ENCODE measurements at regions not wholly inside any gene's neighbourhood (a gene's known extent, or its start where the extent isn't known, plus 50 kb on each side); places are given as distances from the start of the nearest gene placed in this dataset.
A peak's percentile ranks its signal among the peaks of the same experiment; 100 is the strongest.

DNA sequence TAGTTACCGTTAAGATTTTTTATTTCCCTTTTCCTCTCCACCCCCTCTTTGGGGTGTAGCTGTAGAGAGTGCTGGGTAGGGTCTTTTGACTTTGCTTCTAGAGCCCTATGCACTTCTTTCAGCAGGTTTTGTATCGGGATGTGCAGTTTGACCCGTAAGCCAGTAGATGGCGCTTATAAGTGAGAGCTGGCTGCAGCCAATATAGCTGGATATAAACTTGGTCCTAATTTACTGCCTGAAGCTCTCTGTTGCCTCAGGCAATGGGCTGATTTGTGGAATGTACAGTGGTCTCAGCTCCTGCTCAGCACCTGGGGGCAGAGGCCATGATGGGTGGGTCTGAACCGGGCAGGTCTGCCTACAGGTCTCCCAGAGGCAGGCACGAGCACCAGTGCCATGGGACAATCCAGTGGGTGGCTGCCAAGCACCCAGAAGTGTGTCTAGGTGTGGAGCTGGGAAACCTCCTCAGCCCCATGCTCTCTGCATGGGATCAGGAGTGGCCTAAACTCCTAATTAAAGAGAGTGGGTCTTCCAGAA, 146.5 kb downstream of the SPANXN1 start:
- H3K79me2 ChIP-seq (ENCODE audit: insufficient read depth, low read length), result no peaks in the 10 kb centered on the region
- H3K36me3 ChIP-seq (ENCODE audit: insufficient read depth, low read length), result no peaks in the 10 kb centered on the region
- H3K27me3 ChIP-seq (ENCODE audit: insufficient read depth, low read length, poor library complexity, severe bottlenecking), result no peaks in the 10 kb centered on the region
- H3K9ac ChIP-seq (ENCODE audit: low read depth, low read length, poor library complexity, severe bottlenecking), result no peak overlapping the region
- no peaks in the 10 kb centered on the region for H4K20me1 ChIP-seq (ENCODE audit: insufficient read depth, low read length, poor library complexity, severe bottlenecking)
- no peaks in the 10 kb centered on the region for H3K9me3 ChIP-seq (ENCODE audit: insufficient read depth, low read depth, low read length)
- no peaks in the 10 kb centered on the region for H3F3A ChIP-seq (ENCODE audit: low read depth)
- TF ChIP-seq, protein P1, sequence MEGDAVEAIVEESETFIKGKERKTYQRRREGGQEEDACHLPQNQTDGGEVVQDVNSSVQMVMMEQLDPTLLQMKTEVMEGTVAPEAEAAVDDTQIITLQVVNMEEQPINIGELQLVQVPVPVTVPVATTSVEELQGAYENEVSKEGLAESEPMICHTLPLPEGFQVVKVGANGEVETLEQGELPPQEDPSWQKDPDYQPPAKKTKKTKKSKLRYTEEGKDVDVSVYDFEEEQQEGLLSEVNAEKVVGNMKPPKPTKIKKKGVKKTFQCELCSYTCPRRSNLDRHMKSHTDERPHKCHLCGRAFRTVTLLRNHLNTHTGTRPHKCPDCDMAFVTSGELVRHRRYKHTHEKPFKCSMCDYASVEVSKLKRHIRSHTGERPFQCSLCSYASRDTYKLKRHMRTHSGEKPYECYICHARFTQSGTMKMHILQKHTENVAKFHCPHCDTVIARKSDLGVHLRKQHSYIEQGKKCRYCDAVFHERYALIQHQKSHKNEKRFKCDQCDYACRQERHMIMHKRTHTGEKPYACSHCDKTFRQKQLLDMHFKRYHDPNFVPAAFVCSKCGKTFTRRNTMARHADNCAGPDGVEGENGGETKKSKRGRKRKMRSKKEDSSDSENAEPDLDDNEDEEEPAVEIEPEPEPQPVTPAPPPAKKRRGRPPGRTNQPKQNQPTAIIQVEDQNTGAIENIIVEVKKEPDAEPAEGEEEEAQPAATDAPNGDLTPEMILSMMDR (conservative IDR thresholded peaks at IDR 0.05; ENCODE audit: low read length), result peak; percentile 55
- no peak for TF ChIP-seq EZH2phosphoT487 (IDR thresholded peaks at IDR 0.05; ENCODE audit: borderline replicate concordance)
- no peak overlapping the region for H3K4me3 ChIP-seq (ENCODE audit: low read length, poor library complexity, severe bottlenecking)
- H3K4me2 ChIP-seq (ENCODE audit: low read depth, low read length, poor library complexity, severe bottlenecking), result no peak overlapping the region
- H2AFZ ChIP-seq (ENCODE audit: low read length), result no peak overlapping the region
- no peaks in the 10 kb centered on the region for H3K9me2 ChIP-seq (replicated peaks; ENCODE audit: low read depth, low read length)
- H3K4me1 ChIP-seq (ENCODE audit: insufficient read depth, low read length, poor library complexity, severe bottlenecking), result no peaks in the 10 kb centered on the region

- Histone ChIP-seq H3K27me3 (ENCODE audit: insufficient read depth, low read length, poor library complexity, severe bottlenecking) (no peaks in the 10 kb centered on the region), H3K9ac (ENCODE audit: low read depth, low read length, poor library complexity, severe bottlenecking) (no peak overlapping the region), H3K9me2 (replicated peaks; ENCODE audit: low read depth, low read length) (no peaks in the 10 kb centered on the region), H3K79me2 (ENCODE audit: insufficient read depth, low read length) (no peaks in the 10 kb centered on the region), H3K4me1 (ENCODE audit: insufficient read depth, low read length, poor library complexity, severe bottlenecking) (no peaks in the 10 kb centered on the region), H3K36me3 (ENCODE audit: insufficient read depth, low read length) (no peaks in the 10 kb centered on the region), H3F3A (ENCODE audit: low read depth) (no peaks in the 10 kb centered on the region), H3K9me3 (ENCODE audit: insufficient read depth, low read depth, low read length) (no peaks in the 10 kb centered on the region), H3K4me2 (ENCODE audit: low read depth, low read length, poor library complexity, severe bottlenecking) (no peak overlapping the region), H3K4me3 (ENCODE audit: low read length, poor library complexity, severe bottlenecking) (no peak overlapping the region), H4K20me1 (ENCODE audit: insufficient read depth, low read length, poor library complexity, severe bottlenecking) (no peaks in the 10 kb centered on the region), H2AFZ (ENCODE audit: low read length) (no peak overlapping the region)
- TF ChIP-seq EZH2phosphoT487 (IDR thresholded peaks at IDR 0.05; ENCODE audit: borderline replicate concordance), result no peak
- TF ChIP-seq, protein P1 (conservative IDR thresholded peaks at IDR 0.05; ENCODE audit: low read length), result no peak
Observed at GRCh38 chrX:145394344-145394743, 147.0 kb downstream of the SPANXN1 start.

GRCh38 chrX:145396612-145397011, 149.3 kb downstream of the SPANXN1 start:
- H3K36me3 ChIP-seq (ENCODE audit: insufficient read depth, low read length), result no peaks in the 10 kb centered on the region
- H3K27me3 ChIP-seq (ENCODE audit: insufficient read depth, low read length, poor library complexity, severe bottlenecking), result no peaks in the 10 kb centered on the region
- H3K9me3 ChIP-seq (ENCODE audit: insufficient read depth, low read depth, low read length), result no peaks in the 10 kb centered on the region
- no peaks in the 10 kb centered on the region for H3K9me2 ChIP-seq (replicated peaks; ENCODE audit: low read depth, low read length)
- H3K4me3 ChIP-seq (ENCODE audit: low read length, poor library complexity, severe bottlenecking), result no peak overlapping the region
- H3K9ac ChIP-seq (ENCODE audit: low read depth, low read length, poor library complexity, severe bottlenecking), result no peak overlapping the region
- no peak overlapping the region for H3K4me2 ChIP-seq (ENCODE audit: low read depth, low read length, poor library complexity, severe bottlenecking)
- H3K4me1 ChIP-seq (ENCODE audit: insufficient read depth, low read length, poor library complexity, severe bottlenecking), result no peaks in the 10 kb centered on the region
- no peaks in the 10 kb centered on the region for H3K79me2 ChIP-seq (ENCODE audit: insufficient read depth, low read length)
- no peaks in the 10 kb centered on the region for H3F3A ChIP-seq (ENCODE audit: low read depth)
- H4K20me1 ChIP-seq (ENCODE audit: insufficient read depth, low read length, poor library complexity, severe bottlenecking), result no peaks in the 10 kb centered on the region
- H2AFZ ChIP-seq (ENCODE audit: low read length), result no peak overlapping the region
- TF ChIP-seq, protein P1 (conservative IDR thresholded peaks at IDR 0.05; ENCODE audit: low read length), result no peak
